Lower leg skin (tissue), 4 donors: ENCODE measurements at regions not wholly inside any gene's neighbourhood (a gene's known extent, or its start where the extent isn't known, plus 50 kb on each side); places are given as distances from the start of the nearest gene placed in this dataset.
"Not testable (repeated sequence)": the region's sequence is repeated elsewhere in the genome, so short reads cannot be mapped to it uniquely, and the experiment has no call there.

ENCODE experiments used
- DNase-seq, 2 donors: peaks; one replicate each; pipeline ENCODE4 v3.0.0-alpha.2; 2019; ENCODE audit warnings: low spot score in 2 of 2
- H3K4me3 ChIP-seq: fragments of 200-600 bp; sonication (generic); 2 replicates; pipeline ENCODE4 v1.5.1; 2017; ENCODE audit warnings: mild to moderate bottlenecking, low read depth; ENCODE audit not compliant: poor library complexity, severe bottlenecking
- CTCF ChIP-seq, 3 donors: fragments of 450-650 bp; IDR thresholded peaks; one replicate each; pipeline ENCODE4 v1.5.1; 2016; ENCODE audit warnings: antibody characterized with exemption in 3 of 3, mild to moderate bottlenecking in 3 of 3, moderate library complexity in 2 of 3
- POLR2A ChIP-seq, 2 donors: fragments of 450-650 bp; IDR thresholded peaks; one replicate each; pipeline ENCODE4 v1.6.1; 2016 to 2017; ENCODE audit warnings: antibody characterized with exemption in 2 of 2, mild to moderate bottlenecking in 1 of 2, moderate library complexity in 1 of 2
- WGBS, 2 donors: methylation state at CpG; one replicate each; pipeline ENCODE4 v1.1.5; 2018; 5-methylcytosine and 5-hydroxymethylcytosine counted together
- intact Hi-C: fragments of 100-400 bp; cut with DNase I; formaldehyde crosslinking; loops from one replicate; pipeline ENCODE4 v1.15.0; 2023; ENCODE audit warnings: low total_unique reads

DNA sequence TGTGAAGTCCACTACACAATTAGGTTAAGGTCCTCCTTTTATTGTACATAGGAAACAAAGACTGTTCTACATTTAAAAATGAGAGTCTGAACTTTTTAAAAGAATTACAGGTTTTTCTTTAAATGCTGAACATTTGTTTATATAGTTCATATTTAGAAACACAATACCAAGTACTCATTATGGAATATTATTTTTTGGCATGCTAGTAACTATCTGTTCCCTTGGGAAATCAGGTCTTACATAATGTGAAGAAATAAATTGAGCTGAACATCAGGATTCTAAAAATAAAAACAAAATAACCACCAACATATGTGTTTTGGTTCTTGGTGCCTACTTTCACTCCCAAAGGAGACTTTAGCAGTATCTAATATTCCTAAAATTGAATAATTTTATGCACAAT lies 230.5 kb upstream of the IZUMO3 start:
- intact Hi-C loops, result no loop called here
- DNase-seq, result no peak
- TF ChIP-seq POLR2A (IDR thresholded peaks at IDR 0.05) (no peak), CTCF (IDR thresholded peaks at IDR 0.05) (no peak)
- H3K4me3 ChIP-seq, result no peak overlapping the region

GRCh38 chr9:24774199-24774598 lies 228.5 kb upstream of the IZUMO3 start:
- intact Hi-C loops, DNase-seq, H3K4me3 ChIP-seq: not testable (repeated sequence)
- WGBS, 2 donors, result 86 to 89% methylated on average over 8 of the region's 8 CpGs

DNA sequence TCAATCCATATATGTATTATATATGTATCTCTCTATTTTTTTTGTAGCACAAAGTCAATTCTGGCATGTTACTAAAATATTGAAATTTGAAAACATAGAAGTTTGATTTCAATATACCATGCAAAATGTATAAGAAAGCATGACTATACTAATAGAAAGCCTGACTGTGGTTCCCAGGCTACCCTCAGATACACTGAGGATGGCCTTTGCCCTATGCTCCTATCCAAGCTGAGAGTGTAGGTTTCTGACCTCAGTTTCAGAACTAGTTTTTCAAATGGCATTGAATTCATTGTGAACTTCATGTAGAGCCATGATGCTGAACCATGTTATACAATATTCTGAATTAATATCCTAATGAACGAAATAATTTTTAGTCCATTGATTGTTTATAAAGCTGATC lies 220.4 kb upstream of the IZUMO3 start:
- no peak overlapping the region for H3K4me3 ChIP-seq
- intact Hi-C loops, result no loop called here
- no peak for TF ChIP-seq CTCF (IDR thresholded peaks at IDR 0.05)
- TF ChIP-seq POLR2A (IDR thresholded peaks at IDR 0.05), result no peak
- WGBS, 2 donors, result 81 to 89% methylated on average over 1 of the region's 1 CpG
- DNase-seq, result no peak

DNA sequence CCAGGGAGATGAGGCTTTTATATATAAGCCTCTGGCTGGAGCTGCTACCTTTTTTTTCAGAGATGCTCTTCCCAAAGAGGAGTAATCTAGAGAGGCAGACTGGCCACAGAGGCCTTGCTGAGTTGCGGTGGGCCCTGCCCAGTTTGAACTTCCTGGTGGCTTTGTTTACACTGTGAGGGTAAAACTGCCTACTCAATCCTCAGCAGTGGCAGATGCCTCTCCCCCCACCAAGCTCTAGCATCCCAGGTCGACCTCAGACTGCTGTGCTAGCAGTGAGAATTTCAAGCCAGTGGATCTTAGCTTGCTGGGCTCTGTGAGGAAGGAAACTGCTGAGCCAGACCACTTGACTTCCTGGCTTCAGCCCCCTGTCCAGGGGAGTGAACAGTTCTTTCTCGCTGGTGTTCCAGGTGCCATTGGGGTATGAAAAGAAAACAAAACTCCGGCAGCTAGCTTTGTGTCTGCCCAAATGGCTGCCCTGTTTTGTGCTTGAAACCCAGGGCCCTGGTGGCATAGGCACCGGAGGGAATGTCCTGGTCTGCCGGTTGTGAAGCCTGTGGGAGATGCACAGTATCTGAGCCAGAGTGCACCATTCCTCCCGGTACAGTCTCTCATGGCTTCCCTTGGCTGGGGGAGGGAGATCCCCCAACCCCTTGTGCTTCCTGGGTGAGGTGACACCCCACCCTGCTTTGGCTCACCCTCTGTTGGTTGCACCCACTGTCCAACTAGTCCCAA lies 219.5 kb upstream of the IZUMO3 start:
- H3K4me3 ChIP-seq, result no peak overlapping the region
- intact Hi-C loops, result no loop called here
- DNase-seq, result no peak
- TF ChIP-seq POLR2A (IDR thresholded peaks at IDR 0.05) (no peak), CTCF (IDR thresholded peaks at IDR 0.05) (no peak)
- WGBS, 2 donors, result 71 to 75% methylated on average over 7 of the region's 7 CpGs

DNA sequence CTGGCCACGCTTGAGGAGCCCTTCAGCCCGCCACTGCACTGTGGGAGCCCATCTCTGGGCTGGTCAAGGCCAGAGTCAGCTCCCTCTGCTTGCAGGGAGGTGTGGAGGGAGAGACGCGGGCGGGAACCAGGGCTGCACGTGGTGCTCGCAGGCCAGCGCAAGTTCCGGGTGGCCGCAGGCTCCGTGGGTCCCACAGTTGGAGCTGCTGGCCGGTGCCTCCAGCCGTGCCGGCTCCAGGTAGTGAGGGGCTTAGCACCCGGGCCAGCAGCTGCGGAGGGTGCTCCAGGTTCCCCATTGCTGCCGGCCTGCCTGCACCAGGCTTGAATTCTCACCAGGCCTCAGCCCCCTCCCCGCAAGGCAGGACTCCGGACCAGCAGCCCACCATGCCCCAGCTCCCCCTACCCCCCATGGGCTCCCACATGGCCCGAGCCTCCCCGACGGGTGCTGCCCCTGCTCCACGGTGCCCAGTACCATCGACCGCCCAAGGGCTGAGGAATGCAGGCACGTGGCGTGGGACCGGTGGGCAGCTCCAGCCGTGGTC lies 192.8 kb upstream of the IZUMO3 start:
- TF ChIP-seq CTCF (IDR thresholded peaks at IDR 0.05) (no peak), POLR2A (IDR thresholded peaks at IDR 0.05) (no peak)
- no peak for DNase-seq
- intact Hi-C loops, result no loop called here
- no peak overlapping the region for H3K4me3 ChIP-seq
- WGBS, 2 donors, result 92 to 96% methylated on average over 21 to 27 of the region's 29 CpGs

- WGBS, 2 donors, result 78 to 84% methylated on average over 1 of the region's 1 CpG
- no peak overlapping the region for H3K4me3 ChIP-seq
- no peak for TF ChIP-seq CTCF (IDR thresholded peaks at IDR 0.05)
- intact Hi-C loops, result no loop called here
- DNase-seq, result no peak
Observed at GRCh38 chr9:24731754-24732153, 186.1 kb upstream of the IZUMO3 start.
